Breast epithelium (tissue), 4 donors: ENCODE measurements at regions not wholly inside any gene's neighbourhood (a gene's known extent, or its start where the extent isn't known, plus 50 kb on each side); places are given as distances from the start of the nearest gene placed in this dataset.

Experiments
- DNase-seq, 2 donors: peaks; one replicate each; pipeline ENCODE4 v3.0.0-alpha.2; 2019; ENCODE audit warnings: low spot score in 2 of 2
- H3K27ac ChIP-seq, 2 donors: fragments of 200-600 bp; sonication (generic) in 1 of 2; one replicate each; pipeline ENCODE4 v1.5.1; 2016 to 2019; ENCODE audit warnings: mild to moderate bottlenecking in 1 of 2
- H3K27me3 ChIP-seq, 2 donors: fragments of 200-600 bp; sonication (generic) in 1 of 2; one replicate each; pipeline versions ENCODE4 v1.5.1 to v1.6.0; 2017 to 2019; ENCODE audit warnings: control low read depth in 1 of 2, mild to moderate bottlenecking in 1 of 2
- H3K36me3 ChIP-seq: fragments of 200-600 bp; one replicate; pipeline ENCODE4 v1.5.1; 2019
- H3K4me1 ChIP-seq, 2 donors: fragments of 200-600 bp; sonication (generic); one replicate each; pipeline ENCODE4 v1.5.1; 2016 to 2019; ENCODE audit warnings: control low read depth in 1 of 2
- H3K4me3 ChIP-seq, 3 donors: fragments of 200-600 bp; sonication (generic); 1 replicate in 2 of 3; 2 replicates in 1 of 3; pipeline ENCODE4 v1.5.1; 2016 to 2019; ENCODE audit warnings: mild to moderate bottlenecking in 3 of 3, moderate library complexity in 2 of 3
- H3K9me3 ChIP-seq, 2 donors: fragments of 200-600 bp; sonication (generic) in 1 of 2; one replicate each; pipeline ENCODE4 v1.5.1; 2016 to 2019; ENCODE audit warnings: control low read depth in 1 of 2
- POLR2A ChIP-seq: fragments of 450-650 bp; IDR thresholded peaks from one replicate; pipeline ENCODE4 v1.6.1; 2016; ENCODE audit warnings: antibody characterized with exemption, mild to moderate bottlenecking, moderate library complexity
- POLR2AphosphoS5 ChIP-seq, 3 donors: sonication (generic); formaldehyde crosslinking; IDR thresholded peaks; one replicate each; pipeline ENCODE4 v1.6.1; 2017; ENCODE audit warnings: antibody characterized with exemption in 3 of 3
- intact Hi-C: fragments of 100-400 bp; cut with DNase I; formaldehyde crosslinking; loops from one replicate; pipeline ENCODE4 v1.15.1; 2023; ENCODE audit warnings: low total_unique reads
- TF ChIP-seq, protein P1 (sequence below), 3 donors: fragments of 450-650 bp; IDR thresholded peaks; one replicate each; pipeline ENCODE4 v1.5.1; 2016 to 2017; ENCODE audit warnings: antibody characterized with exemption in 3 of 3, mild to moderate bottlenecking in 3 of 3, moderate library complexity in 3 of 3

GRCh38 chrX:113980953-113981352 lies 602.9 kb upstream of the HTR2C start:
- no peaks in the 10 kb centered on the region for H3K4me1 ChIP-seq
- no peak for TF ChIP-seq POLR2A
- DNase-seq = no peak
- no peak overlapping the region for H3K27ac ChIP-seq
- no peaks in the 10 kb centered on the region for H3K36me3 ChIP-seq
- no peak overlapping the region for H3K4me3 ChIP-seq
- no peaks in the 10 kb centered on the region for H3K9me3 ChIP-seq
- peaks cover 0 to 49% of the 10 kb centered on the region in 2 donors for H3K27me3 ChIP-seq
- intact Hi-C loops = no loop called here

- no peak for DNase-seq
- Histone ChIP-seq H3K4me1 (no peaks in the 10 kb centered on the region), H3K36me3 (no peaks in the 10 kb centered on the region), H3K9me3 (no peaks in the 10 kb centered on the region), H3K4me3 (no peak overlapping the region), H3K27me3 (peaks cover 0 to 43% of the 10 kb centered on the region in 2 donors), H3K27ac (no peak overlapping the region)
- intact Hi-C loops = no loop called here
- TF ChIP-seq POLR2A = no peak
- TF ChIP-seq POLR2AphosphoS5 (IDR thresholded peaks at IDR 0.05) = no peak
- TF ChIP-seq, protein P1, sequence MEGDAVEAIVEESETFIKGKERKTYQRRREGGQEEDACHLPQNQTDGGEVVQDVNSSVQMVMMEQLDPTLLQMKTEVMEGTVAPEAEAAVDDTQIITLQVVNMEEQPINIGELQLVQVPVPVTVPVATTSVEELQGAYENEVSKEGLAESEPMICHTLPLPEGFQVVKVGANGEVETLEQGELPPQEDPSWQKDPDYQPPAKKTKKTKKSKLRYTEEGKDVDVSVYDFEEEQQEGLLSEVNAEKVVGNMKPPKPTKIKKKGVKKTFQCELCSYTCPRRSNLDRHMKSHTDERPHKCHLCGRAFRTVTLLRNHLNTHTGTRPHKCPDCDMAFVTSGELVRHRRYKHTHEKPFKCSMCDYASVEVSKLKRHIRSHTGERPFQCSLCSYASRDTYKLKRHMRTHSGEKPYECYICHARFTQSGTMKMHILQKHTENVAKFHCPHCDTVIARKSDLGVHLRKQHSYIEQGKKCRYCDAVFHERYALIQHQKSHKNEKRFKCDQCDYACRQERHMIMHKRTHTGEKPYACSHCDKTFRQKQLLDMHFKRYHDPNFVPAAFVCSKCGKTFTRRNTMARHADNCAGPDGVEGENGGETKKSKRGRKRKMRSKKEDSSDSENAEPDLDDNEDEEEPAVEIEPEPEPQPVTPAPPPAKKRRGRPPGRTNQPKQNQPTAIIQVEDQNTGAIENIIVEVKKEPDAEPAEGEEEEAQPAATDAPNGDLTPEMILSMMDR (IDR thresholded peaks at IDR 0.05) = no peak
Measured at GRCh38 chrX:113977887-113978286, 606.0 kb upstream of the HTR2C start.

DNA sequence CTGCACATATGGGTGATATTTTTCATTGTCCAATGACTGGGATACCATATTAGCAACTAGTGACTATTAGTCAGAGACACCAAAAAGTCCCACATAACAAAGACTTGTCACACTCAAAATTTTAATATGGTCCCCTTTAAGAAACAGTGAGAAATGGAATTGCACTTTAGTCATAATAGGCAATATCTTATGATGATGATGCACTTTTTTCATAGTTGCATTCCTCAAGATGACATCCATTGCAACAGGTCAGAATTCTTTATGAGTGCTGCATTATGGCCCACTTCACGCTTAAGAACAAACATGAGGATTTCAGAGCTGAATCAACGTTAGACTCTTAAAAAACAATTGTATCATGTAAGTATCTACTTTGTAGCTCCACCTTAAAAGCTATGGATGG lies 608.4 kb upstream of the HTR2C start:
- DNase-seq = no peak
- intact Hi-C loops = no loop called here
- Histone ChIP-seq H3K27ac (no peak overlapping the region), H3K36me3 (no peaks in the 10 kb centered on the region), H3K4me3 (no peak overlapping the region), H3K9me3 (no peaks in the 10 kb centered on the region), H3K4me1 (no peaks in the 10 kb centered on the region), H3K27me3 (peaks cover 0 to 29% of the 10 kb centered on the region in 2 donors)
- TF ChIP-seq, protein P1 (IDR thresholded peaks at IDR 0.05) = no peak
- TF ChIP-seq POLR2AphosphoS5 (IDR thresholded peaks at IDR 0.05) (no peak), POLR2A (no peak)

- Histone ChIP-seq H3K4me1 (no peaks in the 10 kb centered on the region), H3K27me3 (peaks cover 0 to 23% of the 10 kb centered on the region in 2 donors), H3K27ac (no peak overlapping the region), H3K9me3 (no peaks in the 10 kb centered on the region), H3K36me3 (no peaks in the 10 kb centered on the region), H3K4me3 (no peak overlapping the region)
- no peak for TF ChIP-seq POLR2A
- no peak for TF ChIP-seq POLR2AphosphoS5 (IDR thresholded peaks at IDR 0.05)
- TF ChIP-seq, protein P1 (IDR thresholded peaks at IDR 0.05) = no peak
- intact Hi-C loops = no loop called here
- DNase-seq = no peak
Measured at GRCh38 chrX:113974881-113975280, 609.0 kb upstream of the HTR2C start.

- Histone ChIP-seq H3K36me3 (no peaks in the 10 kb centered on the region), H3K9me3 (no peaks in the 10 kb centered on the region), H3K4me1 (no peaks in the 10 kb centered on the region), H3K4me3 (no peak overlapping the region), H3K27me3 (peaks cover 0 to 15% of the 10 kb centered on the region in 2 donors), H3K27ac (no peak overlapping the region)
- TF ChIP-seq, protein P1 (IDR thresholded peaks at IDR 0.05) = no peak
- TF ChIP-seq POLR2AphosphoS5 (IDR thresholded peaks at IDR 0.05) (no peak), POLR2A (no peak)
- intact Hi-C loops = no loop called here
- DNase-seq = no peak
Measured at GRCh38 chrX:113973706-113974105, 610.2 kb upstream of the HTR2C start.

GRCh38 chrX:113966791-113967190 lies 617.1 kb upstream of the HTR2C start:
- H3K4me3 ChIP-seq = no peak overlapping the region
- TF ChIP-seq POLR2AphosphoS5 (IDR thresholded peaks at IDR 0.05) (no peak), POLR2A (no peak)
- TF ChIP-seq, protein P1 (IDR thresholded peaks at IDR 0.05) = no peak
- no peaks in the 10 kb centered on the region for H3K9me3 ChIP-seq
- no peaks in the 10 kb centered on the region for H3K4me1 ChIP-seq
- intact Hi-C loops = no loop called here
- no peak overlapping the region for H3K27ac ChIP-seq
- peaks cover 0 to 11% of the 10 kb centered on the region in 2 donors for H3K27me3 ChIP-seq
- no peaks in the 10 kb centered on the region for H3K36me3 ChIP-seq
- no peak for DNase-seq
